ENCODE measurements at regions not wholly inside any gene's neighbourhood (a gene's known extent, or its start where the extent isn't known, plus 50 kb on each side); places are given as distances from the start of the nearest gene placed in this dataset.

- no peak for DNase-seq (ENCODE audit: low spot score in 2 of 2)
- intact Hi-C loops (cut with DNase I; ENCODE audit: low total_unique reads), result no loop called here
- no peak overlapping the region for H3K27ac ChIP-seq
- H3K27me3 ChIP-seq, result no peaks in the 10 kb centered on the region
- no peaks in the 10 kb centered on the region for H3K9me3 ChIP-seq
- peaks cover 0 to 5% of the 10 kb centered on the region in 2 donors for H3K4me1 ChIP-seq
- TF ChIP-seq POLR2A (IDR thresholded peaks at IDR 0.05) (no peak), CTCF (IDR thresholded peaks at IDR 0.05) (no peak), POLR2AphosphoS5 (IDR thresholded peaks at IDR 0.05) (no peak)
- H3K36me3 ChIP-seq, result no peaks in the 10 kb centered on the region
- H3K4me3 ChIP-seq, result no peak overlapping the region
Observed at GRCh38 chr7:133470-133869, 58.9 kb upstream of the FAM20C start.

GRCh38 chr7:134029-134428, 58.3 kb upstream of the FAM20C start:
- Histone ChIP-seq H3K27ac (no peak overlapping the region), H3K4me1 (peaks cover 0 to 5% of the 10 kb centered on the region in 2 donors), H3K36me3 (no peaks in the 10 kb centered on the region), H3K9me3 (no peaks in the 10 kb centered on the region), H3K4me3 (no peak overlapping the region), H3K27me3 (no peaks in the 10 kb centered on the region)
- intact Hi-C loops (cut with DNase I; ENCODE audit: low total_unique reads), result no loop called here
- no peak for DNase-seq (ENCODE audit: low spot score in 2 of 2)
- TF ChIP-seq POLR2AphosphoS5 (IDR thresholded peaks at IDR 0.05) (no peak), POLR2A (IDR thresholded peaks at IDR 0.05) (no peak), CTCF (IDR thresholded peaks at IDR 0.05) (no peak)

- H3K4me1 ChIP-seq, result peaks cover 0 to 5% of the 10 kb centered on the region in 2 donors
- intact Hi-C loops (cut with DNase I; ENCODE audit: low total_unique reads), result no loop called here
- H3K27ac ChIP-seq, result no peak overlapping the region
- H3K4me3 ChIP-seq, result no peak overlapping the region
- DNase-seq (ENCODE audit: low spot score in 2 of 2), result no peak
- no peaks in the 10 kb centered on the region for H3K36me3 ChIP-seq
- H3K27me3 ChIP-seq, result no peaks in the 10 kb centered on the region
- H3K9me3 ChIP-seq, result no peaks in the 10 kb centered on the region
- TF ChIP-seq POLR2A (IDR thresholded peaks at IDR 0.05) (no peak), CTCF (IDR thresholded peaks at IDR 0.05) (no peak), POLR2AphosphoS5 (IDR thresholded peaks at IDR 0.05) (no peak)
Observed at GRCh38 chr7:134561-135256, 57.7 kb upstream of the FAM20C start.

GRCh38 chr7:135257-135653, 57.1 kb upstream of the FAM20C start:
- TF ChIP-seq POLR2A (IDR thresholded peaks at IDR 0.05) (no peak), CTCF (IDR thresholded peaks at IDR 0.05) (no peak), POLR2AphosphoS5 (IDR thresholded peaks at IDR 0.05) (no peak)
- H3K4me1 ChIP-seq, result peaks cover 0 to 5% of the 10 kb centered on the region in 2 donors
- H3K27me3 ChIP-seq, result no peaks in the 10 kb centered on the region
- H3K27ac ChIP-seq, result no peak overlapping the region
- no peaks in the 10 kb centered on the region for H3K9me3 ChIP-seq
- intact Hi-C loops (cut with DNase I; ENCODE audit: low total_unique reads), result no loop called here
- DNase-seq (ENCODE audit: low spot score in 2 of 2), result no peak
- no peak overlapping the region for H3K4me3 ChIP-seq
- H3K36me3 ChIP-seq, result no peaks in the 10 kb centered on the region

- Histone ChIP-seq H3K27ac (no peak overlapping the region), H3K4me3 (no peak overlapping the region), H3K36me3 (no peaks in the 10 kb centered on the region), H3K9me3 (no peaks in the 10 kb centered on the region), H3K4me1 (peaks cover 0 to 3% of the 10 kb centered on the region in 2 donors), H3K27me3 (no peaks in the 10 kb centered on the region)
- no peak for DNase-seq (ENCODE audit: low spot score in 2 of 2)
- intact Hi-C loops (cut with DNase I; ENCODE audit: low total_unique reads), result no loop called here
- TF ChIP-seq POLR2A (IDR thresholded peaks at IDR 0.05) (no peak), POLR2AphosphoS5 (IDR thresholded peaks at IDR 0.05) (no peak), CTCF (IDR thresholded peaks at IDR 0.05) (no peak)
Observed at GRCh38 chr7:135731-136645, 56.4 kb upstream of the FAM20C start.
